ENCODE measurements at regions not wholly inside any gene's neighbourhood (a gene's known extent, or its start where the extent isn't known, plus 50 kb on each side); places are given as distances from the start of the nearest gene placed in this dataset.

- DNase-seq = no peak
Observed at GRCh38 chr16:49022351-49022963, 259.2 kb downstream of the CBLN1 start.

GRCh38 chr16:49021136-49021535, 260.5 kb downstream of the CBLN1 start:
- DNase-seq = no peak

GRCh38 chr16:49020436-49020835, 261.2 kb downstream of the CBLN1 start:
- DNase-seq = no peak

GRCh38 chr16:49019831-49020230, 261.8 kb downstream of the CBLN1 start:
- no peak for DNase-seq

- DNase-seq = no peak
Observed at GRCh38 chr16:49019081-49019633, 262.5 kb downstream of the CBLN1 start.

- DNase-seq = no peak
Observed at GRCh38 chr16:49018259-49018931, 263.2 kb downstream of the CBLN1 start.

GRCh38 chr16:49017501-49017900, 264.1 kb downstream of the CBLN1 start:
- no peak for DNase-seq

- no peak for DNase-seq
Observed at GRCh38 chr16:49016461-49016860, 265.2 kb downstream of the CBLN1 start.

GRCh38 chr16:49015225-49015592, 266.4 kb downstream of the CBLN1 start:
- DNase-seq = no peak

GRCh38 chr16:49014277-49015224, 267.1 kb downstream of the CBLN1 start:
- no peak for DNase-seq

- DNase-seq = no peak
Observed at GRCh38 chr16:49013727-49014080, 267.9 kb downstream of the CBLN1 start.

GRCh38 chr16:49012961-49013726, 268.5 kb downstream of the CBLN1 start:
- DNase-seq = no peak

- DNase-seq = no peak
Observed at GRCh38 chr16:49011901-49012300, 269.7 kb downstream of the CBLN1 start.

- DNase-seq = no peak
Observed at GRCh38 chr16:49010879-49011278, 270.8 kb downstream of the CBLN1 start.

- no peak for DNase-seq
Observed at GRCh38 chr16:49010396-49010795, 271.2 kb downstream of the CBLN1 start.

- no peak for DNase-seq
Observed at GRCh38 chr16:49009204-49009603, 272.4 kb downstream of the CBLN1 start.

GRCh38 chr16:49003992-49004391, 277.6 kb downstream of the CBLN1 start:
- DNase-seq = no peak

GRCh38 chr16:49003022-49003421, 278.6 kb downstream of the CBLN1 start:
- DNase-seq = no peak

GRCh38 chr16:49000594-49000993, 281.0 kb downstream of the CBLN1 start:
- no peak for DNase-seq

GRCh38 chr16:48999508-48999907, 282.1 kb downstream of the CBLN1 start:
- DNase-seq = no peak

GRCh38 chr16:48999044-48999443, 282.6 kb downstream of the CBLN1 start:
- no peak for DNase-seq

- no peak for DNase-seq
Observed at GRCh38 chr16:48997946-48998345, 283.7 kb downstream of the CBLN1 start.

All from SW 1271 (cell line).